WTC11 (cell line): ENCODE measurements at regions not wholly inside any gene's neighbourhood (a gene's known extent, or its start where the extent isn't known, plus 50 kb on each side); places are given as distances from the start of the nearest gene placed in this dataset.

Experiments
- ATAC-seq: fragments of 200-7000 bp; cut with Tn5 transposase; 2 replicates; pipeline ENCODE4 v1.10.0; 2021; ENCODE audit warnings: mild to moderate bottlenecking, moderate library complexity
- CTCF ChIA-PET: fragments of 300-600 bp; sonication (Branson Sonifier 250); formaldehyde crosslinking; loops from one replicate; lab custom pipeline; 2021; ENCODE audit warnings: antibody characterized with exemption; lab: Charles Lee
- POLR2A ChIA-PET: fragments of 350-600 bp; sonication (Branson Sonifier 250); formaldehyde crosslinking; loops from one replicate; lab custom pipeline; 2021; ENCODE audit warnings: antibody characterized with exemption; lab: Charles Lee
- DNase-seq: peaks from one replicate; pipeline ENCODE4 v3.0.0; 2021; ENCODE audit warnings: low spot score
- H3K27ac Mint-ChIP-seq: 2 replicates; pipeline ENCODE4 v1.8.0; 2021; ENCODE audit warnings: mixed read lengths
- H3K27me3 Mint-ChIP-seq: 2 replicates; pipeline ENCODE4 v1.8.0; 2021; ENCODE audit warnings: low read depth, mild to moderate bottlenecking, moderate library complexity, mixed read lengths
- H3K36me3 Mint-ChIP-seq: 2 replicates; pipeline ENCODE4 v1.8.0; 2021; ENCODE audit warnings: mixed read lengths
- H3K4me1 Mint-ChIP-seq: 2 replicates; pipeline ENCODE4 v1.8.0; 2022; ENCODE audit warnings: mixed read lengths
- H3K4me3 Mint-ChIP-seq: 2 replicates; pipeline ENCODE4 v1.8.0; 2021; ENCODE audit warnings: mild to moderate bottlenecking, moderate library complexity, mixed read lengths
- H3K9me3 Mint-ChIP-seq: 2 replicates; pipeline ENCODE4 v1.8.0; 2021; ENCODE audit warnings: mixed read lengths
- CTCF ChIP-seq: fragments of 200-600 bp; IDR thresholded peaks from 2 replicates; pipeline ENCODE4 v1.8.0; 2022; ENCODE audit warnings: antibody characterized with exemption
- GTF2I ChIP-seq: fragments of 250-450 bp; sonication (Bioruptor Pico); conservative IDR thresholded peaks from 2 replicates; pipeline ENCODE4 v1.4.0; 2021; ENCODE audit warnings: mild to moderate bottlenecking
- MAX ChIP-seq: sonication (generic); formaldehyde crosslinking; IDR thresholded peaks from 2 replicates; pipeline ENCODE4 v1.8.0; 2022; ENCODE audit warnings: mild to moderate bottlenecking, missing genetic modification reagents
- RELA ChIP-seq: sonication (generic); formaldehyde crosslinking; IDR thresholded peaks from 2 replicates; pipeline ENCODE4 v1.8.1; 2022; ENCODE audit warnings: missing genetic modification reagents, mild to moderate bottlenecking, borderline replicate concordance
- SMAD3 ChIP-seq: sonication (generic); formaldehyde crosslinking; IDR thresholded peaks from 2 replicates; pipeline ENCODE4 v1.8.0; 2022; ENCODE audit warnings: missing genetic modification reagents, mild to moderate bottlenecking, borderline replicate concordance
- TP53 ChIP-seq: sonication (generic); formaldehyde crosslinking; IDR thresholded peaks from 2 replicates; pipeline ENCODE4 v1.8.1; 2023; ENCODE audit warnings: mild to moderate bottlenecking, missing genetic modification reagents
- USF2 ChIP-seq: sonication (generic); formaldehyde crosslinking; IDR thresholded peaks from 2 replicates; pipeline ENCODE4 v1.8.1; 2023; ENCODE audit warnings: mild to moderate bottlenecking, missing genetic modification reagents, moderate library complexity
- ZBTB21 ChIP-seq: sonication (generic); formaldehyde crosslinking; IDR thresholded peaks from 2 replicates; pipeline ENCODE4 v1.8.1; 2023; ENCODE audit warnings: mild to moderate bottlenecking, missing genetic modification reagents, borderline replicate concordance
- ZNF232 ChIP-seq: sonication (generic); formaldehyde crosslinking; IDR thresholded peaks from 2 replicates; pipeline ENCODE4 v1.8.0; 2022; ENCODE audit warnings: mild to moderate bottlenecking, missing genetic modification reagents
- ZNF317 ChIP-seq: sonication (generic); formaldehyde crosslinking; IDR thresholded peaks from 2 replicates; pipeline ENCODE4 v1.8.1; 2023; ENCODE audit warnings: low read depth, mild to moderate bottlenecking, moderate library complexity, missing genetic modification reagents, borderline replicate concordance
- ZNF416 ChIP-seq: fragments of 250-450 bp; sonication (Bioruptor Pico); IDR thresholded peaks from 2 replicates; pipeline ENCODE4 v1.9.0; 2021; ENCODE audit warnings: mild to moderate bottlenecking, inconsistent platforms
- TF ChIP-seq, protein P1 (sequence below): sonication (generic); formaldehyde crosslinking; IDR thresholded peaks from 2 replicates; pipeline ENCODE4 v1.8.1; 2023; ENCODE audit warnings: mild to moderate bottlenecking, missing genetic modification reagents, moderate library complexity
- TF ChIP-seq, protein P2 (sequence below): sonication (generic); formaldehyde crosslinking; IDR thresholded peaks from 2 replicates; pipeline ENCODE4 v1.8.1; 2022; ENCODE audit warnings: mild to moderate bottlenecking, missing genetic modification reagents, moderate library complexity, borderline replicate concordance
- TF ChIP-seq, protein P3 (sequence below): fragments of 250-450 bp; sonication (Bioruptor Pico); IDR thresholded peaks from 2 replicates; pipeline ENCODE4 v1.9.0; 2021; ENCODE audit warnings: mild to moderate bottlenecking

DNA sequence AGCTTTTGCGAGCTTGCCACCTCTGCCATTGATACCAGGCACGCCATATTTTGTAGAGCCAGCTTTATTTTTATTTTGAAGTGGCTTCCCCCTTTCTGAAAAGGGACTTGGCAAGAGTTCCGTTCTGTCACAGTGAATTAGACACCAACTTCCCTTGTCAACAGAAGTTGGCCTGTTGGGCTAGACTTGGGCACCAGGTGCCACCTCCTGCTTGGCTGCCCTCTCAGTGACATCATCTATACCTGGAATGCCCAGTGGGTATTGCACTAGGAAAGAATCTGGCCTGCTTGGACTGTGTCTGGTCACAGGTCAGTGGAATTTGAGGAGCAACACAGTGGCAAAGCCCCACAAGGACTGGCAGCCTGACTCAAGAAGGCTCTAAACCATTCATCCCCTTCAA lies 101.0 kb downstream of the BCL2L11 start (continued):
- TF ChIP-seq TP53 (CRISPR knock-in tag) (no peak), CTCF (no peak), ZNF317 (CRISPR knock-in tag) (no peak)

- ChIA-PET CTCF (no interaction called here), POLR2A (no interaction called here)
- DNase-seq (no peak), ATAC-seq (no peak)
- TF ChIP-seq, protein P1, sequence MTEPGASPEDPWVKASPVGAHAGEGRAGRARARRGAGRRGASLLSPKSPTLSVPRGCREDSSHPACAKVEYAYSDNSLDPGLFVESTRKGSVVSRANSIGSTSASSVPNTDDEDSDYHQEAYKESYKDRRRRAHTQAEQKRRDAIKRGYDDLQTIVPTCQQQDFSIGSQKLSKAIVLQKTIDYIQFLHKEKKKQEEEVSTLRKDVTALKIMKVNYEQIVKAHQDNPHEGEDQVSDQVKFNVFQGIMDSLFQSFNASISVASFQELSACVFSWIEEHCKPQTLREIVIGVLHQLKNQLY (CRISPR knock-in tag) = no peak
- TF ChIP-seq, protein P2, sequence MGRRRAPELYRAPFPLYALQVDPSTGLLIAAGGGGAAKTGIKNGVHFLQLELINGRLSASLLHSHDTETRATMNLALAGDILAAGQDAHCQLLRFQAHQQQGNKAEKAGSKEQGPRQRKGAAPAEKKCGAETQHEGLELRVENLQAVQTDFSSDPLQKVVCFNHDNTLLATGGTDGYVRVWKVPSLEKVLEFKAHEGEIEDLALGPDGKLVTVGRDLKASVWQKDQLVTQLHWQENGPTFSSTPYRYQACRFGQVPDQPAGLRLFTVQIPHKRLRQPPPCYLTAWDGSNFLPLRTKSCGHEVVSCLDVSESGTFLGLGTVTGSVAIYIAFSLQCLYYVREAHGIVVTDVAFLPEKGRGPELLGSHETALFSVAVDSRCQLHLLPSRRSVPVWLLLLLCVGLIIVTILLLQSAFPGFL (CRISPR knock-in tag) = no peak
- TF ChIP-seq GTF2I (CRISPR knock-in tag) = no peak
- TF ChIP-seq ZNF232 = no peak
- TF ChIP-seq, protein P3, sequence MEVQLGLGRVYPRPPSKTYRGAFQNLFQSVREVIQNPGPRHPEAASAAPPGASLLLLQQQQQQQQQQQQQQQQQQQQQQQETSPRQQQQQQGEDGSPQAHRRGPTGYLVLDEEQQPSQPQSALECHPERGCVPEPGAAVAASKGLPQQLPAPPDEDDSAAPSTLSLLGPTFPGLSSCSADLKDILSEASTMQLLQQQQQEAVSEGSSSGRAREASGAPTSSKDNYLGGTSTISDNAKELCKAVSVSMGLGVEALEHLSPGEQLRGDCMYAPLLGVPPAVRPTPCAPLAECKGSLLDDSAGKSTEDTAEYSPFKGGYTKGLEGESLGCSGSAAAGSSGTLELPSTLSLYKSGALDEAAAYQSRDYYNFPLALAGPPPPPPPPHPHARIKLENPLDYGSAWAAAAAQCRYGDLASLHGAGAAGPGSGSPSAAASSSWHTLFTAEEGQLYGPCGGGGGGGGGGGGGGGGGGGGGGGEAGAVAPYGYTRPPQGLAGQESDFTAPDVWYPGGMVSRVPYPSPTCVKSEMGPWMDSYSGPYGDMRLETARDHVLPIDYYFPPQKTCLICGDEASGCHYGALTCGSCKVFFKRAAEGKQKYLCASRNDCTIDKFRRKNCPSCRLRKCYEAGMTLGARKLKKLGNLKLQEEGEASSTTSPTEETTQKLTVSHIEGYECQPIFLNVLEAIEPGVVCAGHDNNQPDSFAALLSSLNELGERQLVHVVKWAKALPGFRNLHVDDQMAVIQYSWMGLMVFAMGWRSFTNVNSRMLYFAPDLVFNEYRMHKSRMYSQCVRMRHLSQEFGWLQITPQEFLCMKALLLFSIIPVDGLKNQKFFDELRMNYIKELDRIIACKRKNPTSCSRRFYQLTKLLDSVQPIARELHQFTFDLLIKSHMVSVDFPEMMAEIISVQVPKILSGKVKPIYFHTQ (CRISPR knock-in tag) = no peak
- Mint-ChIP-seq H3K36me3 (peaks cover 7% of the 10 kb centered on the region), H3K9me3 (peaks cover 20% of the 10 kb centered on the region), H3K27me3 (peaks cover 7% of the 10 kb centered on the region; the same call in 1 of the 2 replicates), H3K4me1 (peaks cover 23% of the 10 kb centered on the region), H3K4me3 (no peak overlapping the region), H3K27ac (no peak overlapping the region)
These were observed 101.6 kb downstream of the BCL2L11 start for GRCh38 chr2:111222204-111222866.

- no peak overlapping the region for H3K27ac Mint-ChIP-seq
- H3K27me3 Mint-ChIP-seq = peaks cover 7% of the 10 kb centered on the region; the same call in 1 of the 2 replicates
- TF ChIP-seq ZNF416 (CRISPR knock-in tag) (no peak), SMAD3 (CRISPR knock-in tag) (no peak), RELA (CRISPR knock-in tag) (no peak), USF2 (no peak), ZBTB21 (no peak), MAX (CRISPR knock-in tag) (no peak)
- TF ChIP-seq, protein P2 (CRISPR knock-in tag) = no peak
- peaks cover 36% of the 10 kb centered on the region for H3K9me3 Mint-ChIP-seq
- H3K36me3 Mint-ChIP-seq = peaks cover 13% of the 10 kb centered on the region
- peak; percentile 38; the same call in 1 of the 2 replicates for ATAC-seq
- ChIA-PET POLR2A (no interaction called here), CTCF (interaction anchor here (1.2 kb wide), 1 partner anchor 106 kb away, joined by 5 read pairs; no protein-coding TSS in a partner anchor)
- no peak for DNase-seq
- peaks cover 18% of the 10 kb centered on the region for H3K4me1 Mint-ChIP-seq
- no peak overlapping the region for H3K4me3 Mint-ChIP-seq
These were observed 105.1 kb downstream of the BCL2L11 start for GRCh38 chr2:111225856-111226255.
